Esophagus squamous epithelium (tissue), 5 donors: ENCODE measurements at regions not wholly inside any gene's neighbourhood (a gene's known extent, or its start where the extent isn't known, plus 50 kb on each side); places are given as distances from the start of the nearest gene placed in this dataset.

Source experiments
- DNase-seq: peaks from one replicate; lab custom pipeline; 2025; lab: John Stamatoyannopoulos, UW
- H3K27ac ChIP-seq, 4 donors: fragments of 200-600 bp; sonication (generic); one replicate each; pipeline ENCODE4 v1.5.1; 2016 to 2019; ENCODE audit warnings: mild to moderate bottlenecking in 1 of 4
- H3K27me3 ChIP-seq, 4 donors: fragments of 200-600 bp; sonication (generic); 1 replicate in 3 of 4; 2 replicates in 1 of 4; pipeline versions ENCODE4 v1.5.1 to v1.6.0; 2017 to 2021; ENCODE audit warnings: antibody characterized with exemption in 1 of 4
- H3K36me3 ChIP-seq, 3 donors: fragments of 200-600 bp; sonication (generic); one replicate each; pipeline ENCODE4 v1.5.1; 2016 to 2019
- H3K4me1 ChIP-seq, 3 donors: fragments of 200-600 bp; sonication (generic); one replicate each; pipeline ENCODE4 v1.5.1; 2017 to 2019
- H3K4me3 ChIP-seq, 4 donors: fragments of 200-600 bp; sonication (generic); 1 replicate in 3 of 4; 2 replicates in 1 of 4; pipeline ENCODE4 v1.5.1; 2016 to 2019; ENCODE audit warnings: mild to moderate bottlenecking in 2 of 4, moderate library complexity in 1 of 4
- H3K9me3 ChIP-seq, 3 donors: fragments of 200-600 bp; sonication (generic); one replicate each; pipeline ENCODE4 v1.5.1; 2016 to 2019
- CTCF ChIP-seq, 6 experiments: fragments of 450-650 bp in 4 of 6; fragments of 200-600 bp in 2 of 6; sonication (generic) in 2 of 6; IDR thresholded peaks; one replicate each; pipeline ENCODE4 v1.5.1; 2016 to 2019; ENCODE audit warnings: antibody characterized with exemption in 6 of 6, mild to moderate bottlenecking in 4 of 6, moderate library complexity in 4 of 6
- POLR2A ChIP-seq, 4 donors: fragments of 450-650 bp; IDR thresholded peaks; one replicate each; pipeline ENCODE4 v1.6.1; 2017; ENCODE audit warnings: antibody characterized with exemption in 4 of 4, mild to moderate bottlenecking in 4 of 4, moderate library complexity in 3 of 4
- WGBS, 2 donors: methylation state at CpG; one replicate each; pipeline ENCODE4 v1.1.5; 2018; 5-methylcytosine and 5-hydroxymethylcytosine counted together
- intact Hi-C: fragments of 100-400 bp; cut with DNase I; formaldehyde crosslinking; loops from one replicate; pipeline ENCODE4 v1.15.0; 2022
- donor health status: DM: yes; HTN: yes; CAD: no.

DNA sequence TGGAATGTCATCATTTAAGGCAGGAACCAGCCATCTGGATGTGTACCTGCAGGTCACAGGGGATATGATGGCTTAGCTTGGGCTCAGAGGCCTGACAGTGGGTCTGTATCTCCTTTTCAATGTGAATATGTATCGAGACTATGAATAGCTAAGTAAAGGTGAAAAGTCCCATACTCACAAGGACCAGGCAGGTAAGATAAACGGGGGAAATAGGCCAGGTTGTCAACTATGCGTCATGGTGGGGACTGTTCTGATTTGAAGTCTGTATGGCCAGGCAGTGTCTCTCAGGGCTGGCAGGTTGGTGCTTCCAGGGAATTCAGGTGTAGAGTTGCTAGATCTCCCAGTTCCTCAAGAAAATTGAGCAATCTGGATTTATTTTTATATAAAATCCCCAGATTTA is 987.9 kb upstream of the WWC1 start:
- WGBS, 2 donors = 72 to 97% methylated on average over 3 of the region's 3 CpGs
- intact Hi-C loops = no loop called here
- DNase-seq = no peak

GRCh38 chr5:167304834-167305469 is 986.5 kb upstream of the WWC1 start:
- H3K27ac ChIP-seq = no peak overlapping the region
- intact Hi-C loops = no loop called here
- peaks cover 0 to 6% (median 0%) of the 10 kb centered on the region in 4 donors for H3K27me3 ChIP-seq
- WGBS, 2 donors = 51 to 54% methylated on average over 6 of the region's 6 CpGs
- no peaks in the 10 kb centered on the region for H3K36me3 ChIP-seq
- no peaks in the 10 kb centered on the region for H3K9me3 ChIP-seq
- TF ChIP-seq CTCF (IDR thresholded peaks at IDR 0.05) (no peak), POLR2A (IDR thresholded peaks at IDR 0.05) (no peak)
- no peak overlapping the region for H3K4me3 ChIP-seq
- H3K4me1 ChIP-seq = no peaks in the 10 kb centered on the region
- no peak for DNase-seq

More for the DNA sequence above, 987.9 kb upstream of the WWC1 start:
- TF ChIP-seq POLR2A (IDR thresholded peaks at IDR 0.05) (no peak), CTCF (IDR thresholded peaks at IDR 0.05) (no peak)
- peaks cover 0 to 4% (median 0%) of the 10 kb centered on the region in 4 donors for H3K27me3 ChIP-seq
- H3K27ac ChIP-seq = no peak overlapping the region
- no peak overlapping the region for H3K4me3 ChIP-seq
- H3K36me3 ChIP-seq = no peaks in the 10 kb centered on the region
- H3K4me1 ChIP-seq = no peaks in the 10 kb centered on the region
- H3K9me3 ChIP-seq = no peaks in the 10 kb centered on the region

DNA sequence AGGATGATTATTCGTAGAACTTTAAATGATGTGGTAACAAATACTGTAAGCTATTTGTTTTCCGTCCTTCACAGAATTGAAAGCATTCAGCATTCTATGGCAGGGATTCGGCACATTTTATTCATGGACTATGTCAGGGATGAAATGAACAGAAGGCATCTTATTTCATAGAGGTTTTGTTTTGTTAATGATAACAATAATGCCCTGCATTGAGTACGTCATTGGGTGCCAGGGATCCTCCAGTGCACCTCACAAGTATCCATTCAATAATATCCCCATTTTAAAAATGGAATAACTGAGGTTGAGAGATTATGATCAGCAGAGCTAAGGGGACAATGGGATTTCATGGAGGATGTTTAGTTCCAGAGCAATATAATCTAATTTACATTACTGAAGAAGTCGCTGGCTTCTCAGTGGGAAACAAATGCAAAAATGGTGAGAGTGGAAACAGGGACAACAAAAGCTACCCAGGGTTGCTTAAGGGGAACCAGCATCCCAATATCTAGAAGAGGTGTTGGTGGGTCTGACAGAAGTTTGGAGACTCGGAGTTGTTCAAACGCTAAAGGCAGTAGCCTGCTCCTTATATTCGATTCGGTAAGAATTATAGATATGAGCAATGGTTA is 985.7 kb upstream of the WWC1 start:
- H3K9me3 ChIP-seq = no peaks in the 10 kb centered on the region
- WGBS, 2 donors = 68 to 74% methylated on average over 9 of the region's 9 CpGs
- no peak for DNase-seq
- no peak overlapping the region for H3K27ac ChIP-seq
- no peaks in the 10 kb centered on the region for H3K36me3 ChIP-seq
- intact Hi-C loops = no loop called here
- H3K27me3 ChIP-seq = peaks cover 0 to 8% (median 0%) of the 10 kb centered on the region in 4 donors
- TF ChIP-seq CTCF (IDR thresholded peaks at IDR 0.05) (no peak), POLR2A (IDR thresholded peaks at IDR 0.05) (no peak)
- no peak overlapping the region for H3K4me3 ChIP-seq
- H3K4me1 ChIP-seq = no peaks in the 10 kb centered on the region

- TF ChIP-seq POLR2A (IDR thresholded peaks at IDR 0.05) (no peak), CTCF (IDR thresholded peaks at IDR 0.05) (no peak)
- Histone ChIP-seq H3K4me1 (no peaks in the 10 kb centered on the region), H3K4me3 (no peak overlapping the region), H3K27me3 (peaks cover 0 to 8% (median 0%) of the 10 kb centered on the region in 4 donors), H3K36me3 (no peaks in the 10 kb centered on the region), H3K9me3 (no peaks in the 10 kb centered on the region), H3K27ac (no peak overlapping the region)
- no peak for DNase-seq
- 69 to 73% methylated on average over 4 of the region's 4 CpGs for WGBS, 2 donors
- intact Hi-C loops = no loop called here
Measured at GRCh38 chr5:167307042-167307441, 984.4 kb upstream of the WWC1 start.

DNA sequence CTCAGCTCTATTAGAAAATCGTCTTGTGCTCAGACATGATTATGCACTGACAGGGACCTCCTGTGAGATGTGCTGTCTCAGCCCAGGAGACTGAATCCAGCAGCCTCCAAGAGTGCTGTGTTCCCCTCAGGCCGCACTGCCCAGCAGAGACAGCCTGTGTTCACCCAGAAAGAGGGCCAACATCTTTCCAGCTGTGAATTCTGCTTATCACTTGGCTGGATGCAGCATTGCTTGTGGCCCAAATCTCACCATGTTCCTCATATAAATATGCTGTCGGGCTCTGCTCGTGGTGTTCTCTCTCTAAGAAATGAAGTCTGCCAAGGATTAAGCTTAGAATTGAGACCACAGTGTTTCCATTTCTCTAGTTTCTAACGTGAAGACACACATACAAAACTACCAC is 983.0 kb upstream of the WWC1 start:
- Histone ChIP-seq H3K27me3 (peaks cover 0 to 3% (median 0%) of the 10 kb centered on the region in 4 donors), H3K36me3 (no peaks in the 10 kb centered on the region), H3K9me3 (no peaks in the 10 kb centered on the region), H3K27ac (no peak overlapping the region), H3K4me1 (no peaks in the 10 kb centered on the region), H3K4me3 (no peak overlapping the region)
- TF ChIP-seq POLR2A (IDR thresholded peaks at IDR 0.05) (no peak), CTCF (IDR thresholded peaks at IDR 0.05) (no peak)
- DNase-seq = no peak
- WGBS, 2 donors = 61 to 64% methylated on average over 5 of the region's 5 CpGs
- intact Hi-C loops = no loop called here
